Stomach (tissue), 4 donors: ENCODE measurements at regions not wholly inside any gene's neighbourhood (a gene's known extent, or its start where the extent isn't known, plus 50 kb on each side); places are given as distances from the start of the nearest gene placed in this dataset.

Experiments
- CTCF ChIP-seq, 7 experiments: fragments of 450-650 bp in 4 of 7; fragments of 200-600 bp in 3 of 7; sonication (generic) in 3 of 7; IDR thresholded peaks; one replicate each; pipeline ENCODE4 v1.5.1; 2016 to 2019; ENCODE audit warnings: antibody characterized with exemption in 7 of 7, control low read depth in 2 of 7, mild to moderate bottlenecking in 1 of 7
- POLR2A ChIP-seq, 4 donors: fragments of 450-650 bp; IDR thresholded peaks; one replicate each; pipeline ENCODE4 v1.6.1; 2016; ENCODE audit warnings: antibody characterized with exemption in 4 of 4, control low read depth in 2 of 4, mild to moderate bottlenecking in 1 of 4, moderate library complexity in 1 of 4
- POLR2AphosphoS5 ChIP-seq, 3 donors: sonication (generic); formaldehyde crosslinking; IDR thresholded peaks; one replicate each; pipeline ENCODE4 v1.6.1; 2016; ENCODE audit warnings: antibody characterized with exemption in 3 of 3

- no peak for TF ChIP-seq CTCF (IDR thresholded peaks at IDR 0.05)
- TF ChIP-seq POLR2AphosphoS5 (IDR thresholded peaks at IDR 0.05) = no peak
- TF ChIP-seq POLR2A (IDR thresholded peaks at IDR 0.05) = no peak
Measured at GRCh38 chr5:6105320-6105719, 273.0 kb downstream of the MED10 start.
